HEK293 (cell line): ENCODE measurements at regions not wholly inside any gene's neighbourhood (a gene's known extent, or its start where the extent isn't known, plus 50 kb on each side); places are given as distances from the start of the nearest gene placed in this dataset.

Experiments used
- CTCF ChIA-PET: fragments of 350-600 bp; formaldehyde crosslinking; extraction: SDS; loops from one replicate; lab custom pipeline; 2021; ENCODE audit warnings: antibody characterized with exemption; lab: Yijun Ruan, JAX
- POLR2A ChIA-PET: fragments of 300-600 bp; formaldehyde crosslinking; extraction: SDS; loops from one replicate; lab custom pipeline; 2020; ENCODE audit warnings: antibody characterized with exemption, inconsistent platforms; lab: Yijun Ruan, JAX
- H3K27ac ChIP-seq: fragments of 200-500 bp; sonication (Bioruptor generic); 2 replicates; pipeline ENCODE4 v1.5.1; 2014; ENCODE audit warnings: low read depth, low read length, control low read depth, inconsistent platforms; ENCODE audit errors: extremely low read depth
- H3K36me3 ChIP-seq, 2 experiments: fragments of 200-500 bp in 1 of 2; sonication (Bioruptor generic) in 1 of 2; 1 replicate in 1 of 2; 2 replicates in 1 of 2; pipeline ENCODE4 v1.5.1; 2014 to 2017; ENCODE audit warnings: inconsistent platforms in 2 of 2, low read length in 2 of 2; ENCODE audit not compliant: control insufficient read depth in 2 of 2, insufficient read depth in 1 of 2
- H3K4me1 ChIP-seq: fragments of 200-500 bp; sonication (Bioruptor generic); 2 replicates; pipeline ENCODE4 v1.5.1; 2014; ENCODE audit warnings: mild to moderate bottlenecking, low read length, inconsistent platforms; ENCODE audit not compliant: control insufficient read depth, insufficient read depth
- H3K4me3 ChIP-seq: 2 replicates; pipeline ENCODE4 v1.5.1; 2011; ENCODE audit warnings: low read depth, mild to moderate bottlenecking, control low read depth, low read length, moderate library complexity
- H3K9me3 ChIP-seq: fragments of 200-500 bp; sonication (Bioruptor generic); 2 replicates; pipeline ENCODE4 v1.5.1; 2014; ENCODE audit warnings: low read depth, low read length, inconsistent platforms; ENCODE audit not compliant: control insufficient read depth, insufficient read depth
- KLF9 ChIP-seq: fragments of 450-650 bp; formaldehyde crosslinking; IDR thresholded peaks from 2 replicates; pipeline ENCODE4 v1.5.1; 2016; ENCODE audit warnings: missing biosample characterization, missing genetic modification characterization, low read depth
- MZF1 ChIP-seq: fragments of 450-650 bp; formaldehyde crosslinking; IDR thresholded peaks from 2 replicates; pipeline ENCODE4 v1.5.1; 2017; ENCODE audit warnings: missing biosample characterization, missing genetic modification characterization, borderline replicate concordance
- SCRT2 ChIP-seq: fragments of 450-650 bp; formaldehyde crosslinking; IDR thresholded peaks from 2 replicates; pipeline ENCODE4 v1.5.1; 2016; ENCODE audit warnings: missing biosample characterization, missing genetic modification characterization
- SP2 ChIP-seq: fragments of 450-650 bp; formaldehyde crosslinking; IDR thresholded peaks from 2 replicates; pipeline ENCODE4 v1.5.1; 2016; ENCODE audit warnings: missing biosample characterization, missing genetic modification characterization
- ZBTB8A ChIP-seq: fragments of 450-650 bp; formaldehyde crosslinking; IDR thresholded peaks from 2 replicates; pipeline ENCODE4 v1.5.1; 2016; ENCODE audit warnings: missing biosample characterization, missing genetic modification characterization
- ZFP3 ChIP-seq: fragments of 450-650 bp; formaldehyde crosslinking; IDR thresholded peaks from 2 replicates; pipeline ENCODE4 v1.5.1; 2016; ENCODE audit warnings: low read depth, missing biosample characterization, missing genetic modification characterization
- ZFP69B ChIP-seq: fragments of 450-650 bp; formaldehyde crosslinking; IDR thresholded peaks from 2 replicates; pipeline ENCODE4 v1.5.1; 2016; ENCODE audit warnings: missing biosample characterization, missing genetic modification characterization
- ZIC2 ChIP-seq: fragments of 450-650 bp; formaldehyde crosslinking; IDR thresholded peaks from 2 replicates; pipeline ENCODE4 v1.5.1; 2016; ENCODE audit warnings: missing biosample characterization, missing genetic modification characterization
- ZNF157 ChIP-seq: fragments of 450-650 bp; formaldehyde crosslinking; IDR thresholded peaks from 2 replicates; pipeline ENCODE4 v1.5.1; 2016; ENCODE audit warnings: missing biosample characterization, missing genetic modification characterization
- ZNF335 ChIP-seq: fragments of 450-650 bp; formaldehyde crosslinking; conservative IDR thresholded peaks from 2 replicates; pipeline ENCODE4 v1.5.1; 2016; ENCODE audit warnings: missing biosample characterization, missing genetic modification characterization
- ZNF354C ChIP-seq: fragments of 450-650 bp; formaldehyde crosslinking; IDR thresholded peaks from 2 replicates; pipeline ENCODE4 v1.5.1; 2016; ENCODE audit warnings: missing biosample characterization, missing genetic modification characterization, low read depth, borderline replicate concordance
- ZNF514 ChIP-seq: fragments of 450-650 bp; formaldehyde crosslinking; IDR thresholded peaks from 2 replicates; pipeline ENCODE4 v1.5.1; 2016; ENCODE audit warnings: missing biosample characterization, missing genetic modification characterization
- ZNF530 ChIP-seq: fragments of 450-650 bp; formaldehyde crosslinking; IDR thresholded peaks from 2 replicates; pipeline ENCODE4 v1.5.1; 2016; ENCODE audit warnings: low read depth, missing biosample characterization, missing genetic modification characterization
- ZNF544 ChIP-seq: fragments of 450-650 bp; formaldehyde crosslinking; IDR thresholded peaks from 2 replicates; pipeline ENCODE4 v1.5.0; 2017; ENCODE audit warnings: missing biosample characterization, missing genetic modification characterization
- ZNF654 ChIP-seq: fragments of 450-650 bp; formaldehyde crosslinking; IDR thresholded peaks from 2 replicates; pipeline ENCODE4 v1.5.1; 2016; ENCODE audit warnings: low read depth, missing biosample characterization, missing genetic modification characterization
- ZSCAN16 ChIP-seq: fragments of 450-650 bp; formaldehyde crosslinking; IDR thresholded peaks from 2 replicates; pipeline ENCODE4 v1.5.1; 2016; ENCODE audit warnings: missing biosample characterization, missing genetic modification characterization
- TF ChIP-seq, protein P1 (sequence below): fragments of 450-650 bp; formaldehyde crosslinking; conservative IDR thresholded peaks from 2 replicates; pipeline ENCODE4 v1.5.1; 2016; ENCODE audit warnings: low read depth, missing biosample characterization, missing genetic modification characterization
- TF ChIP-seq, protein P2 (sequence below): fragments of 450-650 bp; formaldehyde crosslinking; IDR thresholded peaks from 2 replicates; pipeline ENCODE4 v1.5.1; 2016; ENCODE audit warnings: missing biosample characterization, missing genetic modification characterization
- TF ChIP-seq, protein P3 (sequence below): fragments of 450-650 bp; formaldehyde crosslinking; IDR thresholded peaks from 2 replicates; pipeline ENCODE4 v1.5.1; 2016; ENCODE audit warnings: missing biosample characterization, missing genetic modification characterization

DNA sequence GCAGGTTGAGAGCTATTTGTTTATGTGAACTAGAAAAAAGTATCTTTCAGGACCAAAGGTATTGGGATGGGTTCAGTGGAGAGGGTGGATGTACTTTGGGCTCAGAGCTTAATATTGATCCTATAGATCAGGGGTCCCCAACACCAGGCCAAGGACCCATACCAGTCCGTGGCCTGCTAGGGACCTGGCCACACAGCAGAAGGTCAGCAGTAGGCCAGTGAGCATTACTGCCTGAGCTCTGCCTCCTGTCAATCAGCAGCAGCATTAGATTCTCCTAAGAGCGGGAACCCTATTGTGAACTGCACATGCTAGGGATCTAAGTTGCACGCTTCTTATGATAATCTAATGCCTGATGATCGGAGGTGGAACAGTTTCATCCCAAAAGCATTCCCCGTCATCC, 115.8 kb upstream of the WDR11 start (continued):
- TF ChIP-seq, protein P1, sequence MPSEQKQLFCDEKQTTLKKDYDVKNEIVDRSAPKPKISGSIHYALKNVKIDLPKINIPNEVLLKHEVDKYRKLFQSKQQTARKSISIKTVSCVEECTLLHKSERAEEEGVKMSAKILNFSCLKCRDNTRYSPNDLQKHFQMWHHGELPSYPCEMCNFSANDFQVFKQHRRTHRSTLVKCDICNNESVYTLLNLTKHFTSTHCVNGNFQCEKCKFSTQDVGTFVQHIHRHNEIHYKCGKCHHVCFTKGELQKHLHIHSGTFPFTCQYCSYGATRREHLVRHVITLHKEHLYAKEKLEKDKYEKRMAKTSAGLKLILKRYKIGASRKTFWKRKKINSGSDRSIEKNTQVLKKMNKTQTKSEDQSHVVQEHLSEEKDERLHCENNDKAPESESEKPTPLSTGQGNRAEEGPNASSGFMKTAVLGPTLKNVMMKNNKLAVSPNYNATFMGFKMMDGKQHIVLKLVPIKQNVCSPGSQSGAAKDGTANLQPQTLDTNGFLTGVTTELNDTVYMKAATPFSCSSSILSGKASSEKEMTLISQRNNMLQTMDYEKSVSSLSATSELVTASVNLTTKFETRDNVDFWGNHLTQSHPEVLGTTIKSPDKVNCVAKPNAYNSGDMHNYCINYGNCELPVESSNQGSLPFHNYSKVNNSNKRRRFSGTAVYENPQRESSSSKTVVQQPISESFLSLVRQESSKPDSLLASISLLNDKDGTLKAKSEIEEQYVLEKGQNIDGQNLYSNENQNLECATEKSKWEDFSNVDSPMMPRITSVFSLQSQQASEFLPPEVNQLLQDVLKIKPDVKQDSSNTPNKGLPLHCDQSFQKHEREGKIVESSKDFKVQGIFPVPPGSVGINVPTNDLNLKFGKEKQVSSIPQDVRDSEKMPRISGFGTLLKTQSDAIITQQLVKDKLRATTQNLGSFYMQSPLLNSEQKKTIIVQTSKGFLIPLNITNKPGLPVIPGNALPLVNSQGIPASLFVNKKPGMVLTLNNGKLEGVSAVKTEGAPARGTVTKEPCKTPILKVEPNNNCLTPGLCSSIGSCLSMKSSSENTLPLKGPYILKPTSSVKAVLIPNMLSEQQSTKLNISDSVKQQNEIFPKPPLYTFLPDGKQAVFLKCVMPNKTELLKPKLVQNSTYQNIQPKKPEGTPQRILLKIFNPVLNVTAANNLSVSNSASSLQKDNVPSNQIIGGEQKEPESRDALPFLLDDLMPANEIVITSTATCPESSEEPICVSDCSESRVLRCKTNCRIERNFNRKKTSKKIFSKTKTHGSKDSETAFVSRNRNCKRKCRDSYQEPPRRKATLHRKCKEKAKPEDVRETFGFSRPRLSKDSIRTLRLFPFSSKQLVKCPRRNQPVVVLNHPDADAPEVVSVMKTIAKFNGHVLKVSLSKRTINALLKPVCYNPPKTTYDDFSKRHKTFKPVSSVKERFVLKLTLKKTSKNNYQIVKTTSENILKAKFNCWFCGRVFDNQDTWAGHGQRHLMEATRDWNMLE (tag by site-specific recombination): no peak
- TF ChIP-seq ZNF354C (tag by site-specific recombination) (no peak), ZNF544 (tag by site-specific recombination) (no peak), ZNF530 (tag by site-specific recombination) (no peak)

DNA sequence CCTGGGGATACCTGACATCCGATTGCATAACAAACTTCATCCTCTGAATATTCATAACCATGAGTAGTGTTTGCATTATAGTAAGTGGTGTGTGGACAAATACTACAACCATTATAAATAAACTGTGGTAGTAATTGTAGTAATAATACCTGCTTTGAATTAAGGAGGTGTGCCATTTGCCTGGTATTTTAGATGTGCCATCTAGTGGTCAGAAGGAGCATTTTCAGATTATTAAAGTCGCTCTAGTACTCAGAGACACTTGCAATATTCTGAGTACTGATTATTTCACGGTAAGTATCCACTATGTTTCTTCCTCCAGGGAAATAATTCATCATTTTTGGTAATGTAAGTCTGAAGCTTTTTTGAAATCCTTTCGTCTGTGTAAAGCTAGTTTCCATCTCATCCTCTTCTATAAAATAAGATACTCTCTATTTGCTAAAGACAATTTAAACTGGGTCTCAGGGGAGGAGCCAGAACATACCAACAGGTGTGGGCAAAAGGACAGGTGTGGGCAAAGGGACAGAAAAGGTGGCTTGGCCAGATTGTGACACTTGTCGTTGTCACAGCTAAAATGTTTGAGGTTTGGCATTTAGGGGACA, 115.3 kb upstream of the WDR11 start:
- Histone ChIP-seq H3K4me1 (no peaks in the 10 kb centered on the region), H3K36me3 (no peaks in the 10 kb centered on the region), H3K9me3 (no peaks in the 10 kb centered on the region), H3K4me3 (no peak overlapping the region), H3K27ac (no peak overlapping the region)
- CTCF ChIA-PET: interaction anchor here (0.5 to 2.1 kb wide), 24 partner anchors 9 to 1699 kb away, joined by 3 to 13 read pairs (median 4); no protein-coding TSS in a partner anchor
- POLR2A ChIA-PET: no interaction called here
- TF ChIP-seq MZF1 (tag by site-specific recombination): no peak
- TF ChIP-seq SCRT2 (tag by site-specific recombination): peak; percentile 64; the same call in 1 of the 2 replicates
- no peak for TF ChIP-seq SP2
- TF ChIP-seq KLF9: 0 out of 2 replicates have a peak, but pooled peaks have one; percentile 16
- peak; percentile 44 for TF ChIP-seq ZNF654 (tag by site-specific recombination)
- TF ChIP-seq, all 188 proteins: peak for 3

DNA sequence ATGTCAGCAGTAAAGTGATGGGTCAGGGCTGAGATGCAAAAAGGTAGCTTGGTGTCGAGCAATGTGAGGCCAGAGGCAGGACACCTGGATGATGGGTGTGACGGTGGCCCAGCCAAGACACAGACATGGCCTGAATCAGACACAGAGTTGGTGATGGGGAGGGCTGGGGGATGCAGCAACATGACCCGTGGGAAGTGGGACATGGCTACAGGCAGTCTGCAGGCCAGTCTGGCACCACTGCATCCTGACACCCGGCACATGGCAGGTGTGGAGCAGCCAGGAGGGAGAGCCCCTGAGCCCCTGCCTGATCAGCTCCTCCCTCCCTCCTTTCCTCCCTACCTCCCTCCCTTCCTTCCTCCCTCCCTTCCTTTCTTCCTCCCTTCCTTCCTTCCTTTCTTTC, 114.8 kb upstream of the WDR11 start:
- no peak for TF ChIP-seq ZNF514 (tag by site-specific recombination)
- no peak for TF ChIP-seq ZSCAN16
- TF ChIP-seq ZFP69B: no peak
- no peak for TF ChIP-seq ZNF335 (tag by site-specific recombination)
- no peak for TF ChIP-seq ZFP3 (tag by site-specific recombination)
- TF ChIP-seq, all 188 proteins: peak for 0
- Histone ChIP-seq H3K36me3 (no peaks in the 10 kb centered on the region), H3K4me1 (no peaks in the 10 kb centered on the region), H3K27ac (no peak overlapping the region), H3K9me3 (no peaks in the 10 kb centered on the region), H3K4me3 (no peak overlapping the region)
- ChIA-PET CTCF (interaction anchor here (0.6 to 2.1 kb wide), 17 partner anchors 10 to 625 kb away, joined by 3 to 13 read pairs (median 4); no protein-coding TSS in a partner anchor), POLR2A (no interaction called here)

DNA sequence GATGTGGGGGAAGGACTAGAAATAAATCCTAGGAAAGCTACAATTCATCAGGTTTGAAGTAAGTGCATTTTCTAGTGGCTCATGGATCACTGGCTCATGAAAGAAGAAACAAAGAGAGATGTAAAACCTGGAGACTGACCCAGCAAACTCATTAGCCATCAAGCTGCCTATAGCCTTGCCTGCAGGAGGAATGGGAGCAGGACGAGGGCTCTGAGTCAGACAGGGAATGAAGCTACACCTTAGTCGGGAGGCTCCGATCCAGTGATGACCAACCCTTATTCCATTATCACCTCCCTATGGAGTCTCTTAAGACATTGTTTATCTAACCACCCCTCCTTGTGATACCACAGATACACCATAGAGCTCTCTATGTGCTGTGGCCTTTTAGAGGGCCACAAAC, 112.5 kb upstream of the WDR11 start:
- Histone ChIP-seq H3K4me3 (no peak overlapping the region), H3K27ac (no peak overlapping the region), H3K36me3 (no peaks in the 10 kb centered on the region), H3K4me1 (no peaks in the 10 kb centered on the region), H3K9me3 (no peaks in the 10 kb centered on the region)
- ChIA-PET CTCF (interaction anchor here (0.6 to 3.4 kb wide), 4 partner anchors 9 to 467 kb away, joined by 3 to 9 read pairs (median 3); no protein-coding TSS in a partner anchor), POLR2A (no interaction called here)
- TF ChIP-seq ZBTB8A (tag by site-specific recombination) (no peak), ZIC2 (tag by site-specific recombination) (0 out of 2 replicates have a peak, but pooled peaks have one; percentile 12), ZNF157 (tag by site-specific recombination) (no peak)
- TF ChIP-seq, protein P2, sequence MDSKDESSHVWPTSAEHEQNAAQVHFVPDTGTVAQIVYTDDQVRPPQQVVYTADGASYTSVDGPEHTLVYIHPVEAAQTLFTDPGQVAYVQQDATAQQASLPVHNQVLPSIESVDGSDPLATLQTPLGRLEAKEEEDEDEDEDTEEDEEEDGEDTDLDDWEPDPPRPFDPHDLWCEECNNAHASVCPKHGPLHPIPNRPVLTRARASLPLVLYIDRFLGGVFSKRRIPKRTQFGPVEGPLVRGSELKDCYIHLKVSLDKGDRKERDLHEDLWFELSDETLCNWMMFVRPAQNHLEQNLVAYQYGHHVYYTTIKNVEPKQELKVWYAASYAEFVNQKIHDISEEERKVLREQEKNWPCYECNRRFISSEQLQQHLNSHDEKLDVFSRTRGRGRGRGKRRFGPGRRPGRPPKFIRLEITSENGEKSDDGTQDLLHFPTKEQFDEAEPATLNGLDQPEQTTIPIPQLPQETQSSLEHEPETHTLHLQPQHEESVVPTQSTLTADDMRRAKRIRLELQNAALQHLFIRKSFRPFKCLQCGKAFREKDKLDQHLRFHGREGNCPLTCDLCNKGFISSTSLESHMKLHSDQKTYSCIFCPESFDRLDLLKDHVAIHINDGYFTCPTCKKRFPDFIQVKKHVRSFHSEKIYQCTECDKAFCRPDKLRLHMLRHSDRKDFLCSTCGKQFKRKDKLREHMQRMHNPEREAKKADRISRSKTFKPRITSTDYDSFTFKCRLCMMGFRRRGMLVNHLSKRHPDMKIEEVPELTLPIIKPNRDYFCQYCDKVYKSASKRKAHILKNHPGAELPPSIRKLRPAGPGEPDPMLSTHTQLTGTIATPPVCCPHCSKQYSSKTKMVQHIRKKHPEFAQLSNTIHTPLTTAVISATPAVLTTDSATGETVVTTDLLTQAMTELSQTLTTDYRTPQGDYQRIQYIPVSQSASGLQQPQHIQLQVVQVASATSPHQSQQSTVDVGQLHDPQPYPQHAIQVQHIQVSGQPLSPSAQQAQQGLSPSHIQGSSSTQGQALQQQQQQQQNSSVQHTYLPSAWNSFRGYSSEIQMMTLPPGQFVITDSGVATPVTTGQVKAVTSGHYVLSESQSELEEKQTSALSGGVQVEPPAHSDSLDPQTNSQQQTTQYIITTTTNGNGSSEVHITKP (tag by site-specific recombination): no peak
- TF ChIP-seq, protein P3, sequence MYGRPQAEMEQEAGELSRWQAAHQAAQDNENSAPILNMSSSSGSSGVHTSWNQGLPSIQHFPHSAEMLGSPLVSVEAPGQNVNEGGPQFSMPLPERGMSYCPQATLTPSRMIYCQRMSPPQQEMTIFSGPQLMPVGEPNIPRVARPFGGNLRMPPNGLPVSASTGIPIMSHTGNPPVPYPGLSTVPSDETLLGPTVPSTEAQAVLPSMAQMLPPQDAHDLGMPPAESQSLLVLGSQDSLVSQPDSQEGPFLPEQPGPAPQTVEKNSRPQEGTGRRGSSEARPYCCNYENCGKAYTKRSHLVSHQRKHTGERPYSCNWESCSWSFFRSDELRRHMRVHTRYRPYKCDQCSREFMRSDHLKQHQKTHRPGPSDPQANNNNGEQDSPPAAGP (tag by site-specific recombination): peak; percentile 68; the same call in 1 of the 2 replicates
